GM18951 (cell line): ENCODE measurements at regions not wholly inside any gene's neighbourhood (a gene's known extent, or its start where the extent isn't known, plus 50 kb on each side); places are given as distances from the start of the nearest gene placed in this dataset.

ENCODE experiments used
- POLR2A ChIP-seq: IDR thresholded peaks from 4 replicates; pipeline ENCODE4 v1.6.1; 2011; ENCODE audit warnings: mild to moderate bottlenecking; ENCODE audit not compliant: insufficient read length, insufficient read depth; ENCODE audit errors: extremely low read depth
- in situ Hi-C: fragments of 300-500 bp; cut with MboI; formaldehyde crosslinking; loops from one replicate; pipeline ENCODE4 v1.12.0; 2022; ENCODE audit warnings: low sequenced_read_pairs, mixed read lengths, inconsistent platforms; ENCODE audit not compliant: unreplicated experiment

DNA sequence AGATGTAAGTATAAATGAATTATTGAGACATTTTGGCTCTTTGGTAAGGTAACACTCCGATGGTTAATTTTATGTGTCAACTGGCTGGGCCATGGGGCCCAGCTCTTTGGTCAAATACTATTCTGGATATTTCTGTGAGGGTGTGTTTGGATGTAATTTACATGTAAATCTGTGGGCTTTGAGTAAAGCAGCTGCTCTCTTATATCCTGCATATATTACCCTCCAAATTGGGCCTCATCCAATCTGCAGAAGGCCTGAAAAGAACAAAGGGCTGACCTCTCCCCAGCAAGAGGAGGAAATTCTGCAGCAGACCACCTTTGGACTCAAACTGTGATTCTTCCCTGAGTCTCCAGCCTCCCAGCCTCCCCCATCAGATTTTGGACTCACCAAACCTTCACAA lies 464.1 kb downstream of the PLCL1 start:
- no peak for TF ChIP-seq POLR2A
- in situ Hi-C loops, result no loop called here

DNA sequence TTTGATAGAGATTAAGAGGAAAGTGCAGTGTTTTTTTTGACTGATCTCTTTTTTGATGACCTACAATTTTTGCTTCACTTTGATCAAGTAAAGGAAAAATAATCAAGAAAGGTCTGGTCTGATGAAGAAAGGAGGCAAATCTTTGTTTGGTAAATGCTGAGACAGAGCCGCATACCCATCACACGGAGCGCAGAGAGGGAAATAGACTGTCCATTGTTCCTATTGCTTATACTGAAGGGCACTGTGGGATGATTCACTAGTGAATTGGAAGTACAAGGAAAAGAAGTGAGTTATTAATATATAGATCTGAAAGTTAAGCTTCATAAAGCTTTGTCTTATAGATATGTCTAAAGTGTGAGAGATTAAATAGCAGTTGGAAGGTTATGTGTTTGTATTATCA lies 455.1 kb downstream of the PLCL1 start:
- in situ Hi-C loops, result no loop called here
- no peak for TF ChIP-seq POLR2A

DNA sequence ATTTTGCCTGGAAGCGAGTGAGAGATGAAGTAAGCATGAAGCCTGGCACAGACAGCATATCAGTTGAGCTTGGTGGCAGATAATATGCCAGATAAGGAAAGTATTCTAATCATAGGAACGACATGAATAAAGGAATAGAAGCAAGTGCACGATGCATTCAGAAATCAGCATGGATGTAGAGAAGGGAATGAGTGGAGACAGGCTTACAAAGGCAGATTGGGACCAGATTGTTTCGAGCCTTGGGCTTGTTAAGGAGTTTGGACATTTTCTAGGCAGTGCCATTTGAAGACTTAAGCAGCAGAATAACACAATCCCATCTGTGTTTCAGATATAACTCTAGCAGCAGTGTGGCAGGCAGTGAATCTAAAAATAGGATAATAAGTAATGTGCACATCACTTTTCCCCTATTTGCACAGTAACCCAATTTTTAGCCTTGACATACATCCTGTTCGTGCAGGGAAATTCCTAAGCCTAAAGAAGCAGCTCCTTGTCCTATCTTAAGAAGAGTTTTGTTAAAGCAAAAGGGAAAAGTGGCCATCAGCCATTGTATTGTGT lies 450.2 kb downstream of the PLCL1 start:
- no peak for TF ChIP-seq POLR2A
- in situ Hi-C loops, result no loop called here

DNA sequence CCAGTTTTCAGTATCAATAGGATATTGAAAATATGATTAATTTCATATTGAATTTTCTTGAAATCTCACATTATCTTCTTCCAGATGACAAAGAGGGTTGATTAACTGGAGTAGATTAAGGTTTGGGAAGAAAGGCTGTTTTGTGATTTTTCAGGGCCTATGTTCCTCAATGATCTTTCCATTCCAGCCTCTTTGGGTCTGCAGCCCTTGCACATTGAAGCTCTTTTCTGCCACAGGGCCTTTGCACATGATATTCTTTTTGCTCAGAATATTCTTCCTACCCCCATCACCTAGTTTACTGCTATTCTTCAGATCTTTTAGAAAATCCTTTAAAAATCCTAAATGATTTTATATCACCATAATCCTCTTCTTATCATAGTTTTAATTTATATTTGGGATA lies 449.6 kb downstream of the PLCL1 start:
- TF ChIP-seq POLR2A, result no peak
- in situ Hi-C loops, result no loop called here

DNA sequence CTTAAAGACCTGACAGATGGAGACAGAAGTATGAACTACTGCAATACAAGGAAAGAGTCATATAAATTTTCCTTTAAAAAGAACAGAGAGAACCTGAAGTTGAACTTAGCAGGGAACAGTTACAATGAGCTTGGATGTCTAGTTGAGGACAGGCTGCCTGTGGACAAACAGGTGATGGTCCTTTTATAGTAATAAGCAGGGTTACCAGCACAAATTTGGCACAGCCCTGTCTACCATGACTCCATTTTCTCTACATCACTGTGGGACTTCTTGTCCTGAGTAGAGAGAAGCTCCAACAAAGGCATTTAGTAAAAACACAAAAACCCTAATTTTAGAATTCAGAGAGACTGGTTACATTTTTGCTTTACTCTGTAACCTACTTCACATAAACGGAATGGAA lies 448.1 kb downstream of the PLCL1 start:
- in situ Hi-C loops, result no loop called here
- TF ChIP-seq POLR2A, result no peak

DNA sequence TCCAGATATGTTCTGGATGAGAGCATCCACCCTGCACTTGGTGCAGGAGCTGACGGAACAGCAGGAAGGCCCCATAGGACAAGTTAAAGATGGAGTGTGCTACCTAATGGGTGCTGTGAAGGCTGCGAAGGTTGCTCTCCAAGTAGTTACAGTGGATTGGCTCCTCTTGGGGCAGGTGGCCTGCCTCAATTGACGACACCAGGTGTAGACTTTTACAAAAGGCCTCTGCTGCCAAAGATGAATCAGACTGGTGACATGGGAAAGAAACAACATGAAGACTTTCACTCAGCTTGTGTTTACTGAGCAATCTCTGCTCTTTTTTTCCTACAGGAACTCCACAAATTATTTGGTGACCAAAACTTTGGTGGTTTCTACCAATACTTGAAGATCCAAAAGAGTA lies 437.7 kb downstream of the PLCL1 start:
- TF ChIP-seq POLR2A, result no peak
- in situ Hi-C loops, result no loop called here

DNA sequence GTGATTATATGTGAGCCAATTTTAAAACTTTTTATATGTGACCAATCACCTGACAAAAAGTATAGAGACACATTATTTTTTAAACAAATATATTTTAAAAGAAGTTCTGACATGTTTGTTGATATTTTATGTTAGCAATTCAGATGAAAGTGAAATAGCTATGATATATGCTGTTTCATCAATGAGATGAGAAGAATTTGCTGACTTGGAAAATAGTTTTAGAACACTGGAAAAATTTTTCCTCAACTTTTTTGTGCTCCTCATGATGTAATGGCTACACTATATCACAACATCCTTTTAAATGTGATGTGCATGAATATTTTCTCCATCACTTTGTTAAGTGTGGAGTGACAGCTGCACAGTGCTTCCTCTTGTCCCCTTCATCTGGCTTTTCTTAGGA lies 434.0 kb downstream of the PLCL1 start:
- TF ChIP-seq POLR2A, result no peak
- in situ Hi-C loops, result no loop called here

DNA sequence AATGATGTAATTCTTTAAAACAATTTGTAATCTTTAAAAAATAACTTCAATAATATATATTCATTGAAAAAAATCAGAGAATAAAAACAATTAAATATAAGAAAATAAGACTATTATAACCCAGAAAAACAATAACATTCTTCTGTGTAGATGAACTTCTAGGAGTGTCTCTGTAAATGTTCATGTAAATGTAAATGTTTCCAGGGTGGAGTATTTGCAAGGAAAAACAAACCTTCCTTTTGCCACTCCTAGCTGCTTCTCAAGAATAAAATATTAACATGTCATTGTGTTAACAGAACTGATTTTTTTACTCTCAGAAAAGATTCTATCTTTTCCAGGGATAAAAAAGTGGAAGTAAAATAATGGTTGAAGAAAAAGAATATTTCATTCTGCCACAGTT lies 431.9 kb downstream of the PLCL1 start:
- no peak for TF ChIP-seq POLR2A
- in situ Hi-C loops, result no loop called here

DNA sequence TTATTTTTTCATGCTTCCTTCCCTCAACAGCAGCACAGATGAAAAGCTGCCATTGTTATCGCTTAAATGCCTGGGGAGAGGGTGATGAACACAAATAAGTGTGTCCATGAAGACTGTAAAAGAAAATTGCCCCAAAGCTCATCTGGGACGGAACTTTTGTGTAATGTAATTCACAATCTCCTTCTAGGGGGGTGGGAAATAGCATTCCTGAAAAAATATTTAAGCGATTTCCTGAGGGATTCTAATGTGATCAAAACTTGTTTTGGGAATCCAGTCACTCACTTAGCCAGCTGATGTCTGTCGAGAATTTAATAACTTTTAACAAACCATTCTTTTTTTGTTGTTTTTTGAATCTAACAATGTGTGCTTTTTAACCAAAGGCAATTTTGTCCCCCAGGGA lies 427.9 kb downstream of the PLCL1 start:
- in situ Hi-C loops, result no loop called here
- no peak for TF ChIP-seq POLR2A

DNA sequence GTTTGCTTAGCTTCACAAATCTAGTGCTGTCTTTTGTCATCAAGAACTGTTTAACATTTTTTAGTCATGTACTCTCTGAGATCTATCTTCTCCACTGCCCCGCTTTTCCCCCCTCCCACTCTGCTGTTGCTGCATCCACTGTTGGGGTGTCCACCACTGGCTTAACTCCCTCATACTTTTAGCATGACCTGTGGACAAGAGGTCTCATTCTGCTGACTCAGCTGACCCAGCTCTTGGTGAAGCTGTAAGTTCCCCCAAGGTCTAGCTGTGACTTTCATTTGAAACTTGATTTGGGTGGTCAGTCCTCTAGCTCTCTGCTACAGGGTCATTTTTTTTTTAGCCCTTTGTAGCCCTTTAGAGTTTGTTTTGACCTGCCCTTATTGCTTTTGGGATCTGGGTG lies 427.2 kb downstream of the PLCL1 start:
- TF ChIP-seq POLR2A, result no peak
- in situ Hi-C loops, result no loop called here

DNA sequence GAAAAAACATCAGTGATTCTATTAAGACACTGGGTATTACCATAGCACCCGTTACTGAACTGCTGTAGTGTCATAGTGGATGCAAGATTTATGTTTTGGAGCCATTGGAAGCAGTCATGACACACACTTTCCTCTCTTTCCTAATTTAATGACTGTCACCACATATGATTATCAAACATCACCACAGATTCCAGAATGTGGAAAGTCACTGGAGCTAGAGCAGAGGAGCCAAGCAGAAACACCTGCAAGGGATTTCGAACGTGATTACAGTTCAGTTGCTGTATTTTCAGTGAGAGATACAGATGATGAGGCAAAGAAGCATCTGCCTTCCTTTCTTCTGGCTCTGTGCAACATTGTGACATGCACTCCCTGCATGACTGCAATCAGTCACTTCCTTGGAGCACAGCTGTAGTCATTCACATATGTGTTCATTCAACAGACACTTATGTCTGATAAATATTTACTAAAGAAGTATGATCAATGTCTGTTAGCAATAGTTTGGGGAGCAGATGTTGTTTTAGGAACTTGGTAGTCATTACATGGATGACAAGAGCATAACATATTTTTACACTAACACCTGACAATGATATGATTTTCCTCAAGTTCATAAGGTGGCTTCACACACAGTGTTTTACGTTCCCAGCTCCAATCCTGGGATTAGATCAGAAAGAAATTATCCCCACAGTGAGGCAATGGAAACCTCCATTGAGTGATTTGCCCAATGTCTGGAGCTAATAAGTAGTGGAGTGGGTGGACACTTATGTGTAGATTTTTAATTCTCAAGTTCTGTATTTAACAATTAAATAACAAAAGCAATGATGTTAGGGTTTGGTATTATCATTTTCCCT lies 416.6 kb downstream of the PLCL1 start:
- no peak for TF ChIP-seq POLR2A
- in situ Hi-C loops, result no loop called here

DNA sequence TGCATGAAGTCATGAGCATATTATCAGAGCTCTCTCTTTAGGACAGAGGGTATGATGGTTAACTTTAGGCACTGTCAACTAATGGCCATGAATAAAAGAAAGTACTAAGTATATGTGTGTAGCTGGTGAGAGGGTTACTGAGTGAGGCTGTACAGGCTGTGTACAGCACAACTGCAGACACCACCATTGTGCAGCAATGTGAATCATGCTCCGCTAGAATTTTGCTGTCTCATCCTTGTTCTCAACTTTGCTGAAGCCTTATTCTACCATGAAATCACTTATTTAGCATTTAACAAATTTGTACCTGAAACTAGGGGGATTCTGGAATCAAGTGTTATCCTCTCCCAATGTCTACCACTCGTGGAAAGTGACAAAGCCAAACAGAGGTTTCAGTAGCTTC lies 414.9 kb downstream of the PLCL1 start:
- in situ Hi-C loops, result no loop called here
- no peak for TF ChIP-seq POLR2A

DNA sequence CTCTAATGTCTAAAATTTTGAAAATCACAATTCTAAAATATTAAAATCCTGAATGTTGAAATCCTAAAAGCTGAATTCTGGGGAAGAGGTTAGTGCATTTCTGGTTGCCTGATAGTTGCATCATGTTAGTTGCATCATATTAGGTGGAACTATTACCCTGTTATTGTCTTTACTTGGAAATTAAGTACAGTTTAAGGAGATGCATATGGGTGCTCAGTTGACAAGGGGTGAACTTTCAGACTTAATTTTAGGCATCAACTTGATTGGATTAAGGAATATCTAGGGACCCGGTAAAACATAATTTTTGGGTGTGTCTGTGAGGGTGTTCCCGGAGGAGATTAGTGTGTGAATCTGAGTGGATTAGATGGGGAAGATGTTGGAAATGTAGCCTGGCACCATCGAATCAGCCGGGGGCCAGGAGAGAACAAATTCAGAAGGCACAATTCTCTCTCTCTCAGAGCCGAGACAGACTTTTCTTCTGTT lies 409.8 kb downstream of the PLCL1 start:
- no peak for TF ChIP-seq POLR2A
- in situ Hi-C loops, result no loop called here

DNA sequence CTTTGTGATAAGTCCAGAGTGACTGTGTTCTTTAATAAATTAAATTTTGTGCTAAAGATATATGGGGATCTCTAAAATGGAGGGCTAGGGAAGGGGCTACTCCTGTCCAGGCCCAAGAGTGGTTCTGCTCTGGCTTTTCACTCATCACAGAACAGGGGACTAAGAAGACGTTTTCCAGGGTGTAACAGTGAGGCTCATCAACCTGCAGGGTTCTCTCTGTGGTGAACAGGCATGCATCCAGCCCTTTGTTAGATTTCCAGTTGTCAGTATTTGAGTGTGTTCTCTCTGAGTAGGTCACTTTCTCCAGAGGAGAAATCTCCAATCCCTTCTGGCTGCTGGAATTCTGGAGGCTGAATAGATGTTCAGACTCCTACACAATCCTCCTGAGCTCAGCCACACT lies 408.9 kb downstream of the PLCL1 start:
- no peak for TF ChIP-seq POLR2A

More for the DNA sequence above, 408.9 kb downstream of the PLCL1 start:
- in situ Hi-C loops, result no loop called here
